Mesothelial cell of epicardium (in vitro differentiated cells): ENCODE measurements at regions not wholly inside any gene's neighbourhood (a gene's known extent, or its start where the extent isn't known, plus 50 kb on each side); places are given as distances from the start of the nearest gene placed in this dataset.
"Not testable (repeated sequence)": the region's sequence is repeated elsewhere in the genome, so short reads cannot be mapped to it uniquely, and the experiment has no call there.

Experiments
- DNase-seq, 2 experiments: peaks; one replicate each; pipeline ENCODE4 v3.0.0; 2021; ENCODE audit warnings: low spot score in 2 of 2; ENCODE audit not compliant: unreplicated experiment in 2 of 2
- H3K27ac Mint-ChIP-seq: 2 replicates; pipeline ENCODE4 v1.8.0; 2021; ENCODE audit warnings: mixed read lengths
- H3K27me3 Mint-ChIP-seq: 2 replicates; pipeline ENCODE4 v1.8.0; 2021; ENCODE audit warnings: low read depth, mixed read lengths
- H3K36me3 Mint-ChIP-seq: 2 replicates; pipeline ENCODE4 v1.8.0; 2021; ENCODE audit warnings: mixed read lengths
- H3K4me1 Mint-ChIP-seq: 2 replicates; pipeline ENCODE4 v1.8.0; 2021; ENCODE audit warnings: mixed read lengths
- H3K4me3 Mint-ChIP-seq: 2 replicates; pipeline ENCODE4 v1.8.0; 2021; ENCODE audit warnings: mild to moderate bottlenecking, moderate library complexity, mixed read lengths
- H3K9me3 Mint-ChIP-seq: 2 replicates; pipeline ENCODE4 v1.8.0; 2021; ENCODE audit warnings: mixed read lengths
- CTCF ChIP-seq: fragments of 200-600 bp; sonication (generic); IDR thresholded peaks from one replicate; pipeline ENCODE4 v1.5.0; 2021; ENCODE audit warnings: antibody characterized with exemption; ENCODE audit not compliant: unreplicated experiment

- H3K9me3 Mint-ChIP-seq: peaks cover 6% of the 10 kb centered on the region
- no peak overlapping the region for H3K4me3 Mint-ChIP-seq
- no peak for DNase-seq
- peaks cover 4% of the 10 kb centered on the region for H3K27me3 Mint-ChIP-seq
- no peak overlapping the region for H3K27ac Mint-ChIP-seq
- TF ChIP-seq CTCF: no peak
- no peaks in the 10 kb centered on the region for H3K4me1 Mint-ChIP-seq
- H3K36me3 Mint-ChIP-seq: no peaks in the 10 kb centered on the region
These were observed 256.0 kb downstream of the KTN1 start for GRCh38 chr14:55835985-55836384.

GRCh38 chr14:55837467-55837866 is 257.5 kb downstream of the KTN1 start:
- Mint-ChIP-seq H3K27ac (no peak overlapping the region), H3K4me1 (no peaks in the 10 kb centered on the region), H3K27me3 (peaks cover 4% of the 10 kb centered on the region), H3K36me3 (no peaks in the 10 kb centered on the region), H3K4me3 (no peak overlapping the region), H3K9me3 (peaks cover 6% of the 10 kb centered on the region)
- DNase-seq: no peak
- no peak for TF ChIP-seq CTCF

- DNase-seq: no peak
- TF ChIP-seq CTCF: no peak
- no peak overlapping the region for H3K27ac Mint-ChIP-seq
- no peaks in the 10 kb centered on the region for H3K36me3 Mint-ChIP-seq
- H3K9me3 Mint-ChIP-seq: peaks cover 6% of the 10 kb centered on the region
- H3K4me3 Mint-ChIP-seq: no peak overlapping the region
- H3K4me1 Mint-ChIP-seq: no peaks in the 10 kb centered on the region
- H3K27me3 Mint-ChIP-seq: peaks cover 3% of the 10 kb centered on the region
These were observed 258.6 kb downstream of the KTN1 start for GRCh38 chr14:55838529-55839052.

- not testable (repeated sequence) for H3K36me3 Mint-ChIP-seq, DNase-seq, H3K9me3 Mint-ChIP-seq, H3K4me1 Mint-ChIP-seq, H3K27me3 Mint-ChIP-seq, H3K4me3 Mint-ChIP-seq, H3K27ac Mint-ChIP-seq
These were observed 259.4 kb downstream of the KTN1 start for GRCh38 chr14:55839301-55839947.

- Mint-ChIP-seq H3K4me3 (no peak overlapping the region), H3K9me3 (peaks cover 6% of the 10 kb centered on the region), H3K27me3 (no peaks in the 10 kb centered on the region), H3K36me3 (no peaks in the 10 kb centered on the region), H3K27ac (no peak overlapping the region), H3K4me1 (no peaks in the 10 kb centered on the region)
- no peak for DNase-seq
- no peak for TF ChIP-seq CTCF
These were observed 260.8 kb downstream of the KTN1 start for GRCh38 chr14:55840821-55841220.

GRCh38 chr14:55841625-55842024 is 261.6 kb downstream of the KTN1 start:
- Mint-ChIP-seq H3K4me1 (no peaks in the 10 kb centered on the region), H3K4me3 (no peak overlapping the region), H3K27ac (no peak overlapping the region), H3K27me3 (no peaks in the 10 kb centered on the region), H3K36me3 (no peaks in the 10 kb centered on the region), H3K9me3 (peaks cover 6% of the 10 kb centered on the region)
- no peak for DNase-seq
- TF ChIP-seq CTCF: no peak
